AG20443 (cell line): ENCODE measurements at regions not wholly inside any gene's neighbourhood (a gene's known extent, or its start where the extent isn't known, plus 50 kb on each side); places are given as distances from the start of the nearest gene placed in this dataset.
"Not testable (repeated sequence)": the region's sequence is repeated elsewhere in the genome, so short reads cannot be mapped to it uniquely, and the experiment has no call there.

Experiments used
- DNase-seq: peaks from one replicate; pipeline ENCODE4 v3.0.0; 2012; ENCODE audit warnings: low spot score, mixed read lengths

DNA sequence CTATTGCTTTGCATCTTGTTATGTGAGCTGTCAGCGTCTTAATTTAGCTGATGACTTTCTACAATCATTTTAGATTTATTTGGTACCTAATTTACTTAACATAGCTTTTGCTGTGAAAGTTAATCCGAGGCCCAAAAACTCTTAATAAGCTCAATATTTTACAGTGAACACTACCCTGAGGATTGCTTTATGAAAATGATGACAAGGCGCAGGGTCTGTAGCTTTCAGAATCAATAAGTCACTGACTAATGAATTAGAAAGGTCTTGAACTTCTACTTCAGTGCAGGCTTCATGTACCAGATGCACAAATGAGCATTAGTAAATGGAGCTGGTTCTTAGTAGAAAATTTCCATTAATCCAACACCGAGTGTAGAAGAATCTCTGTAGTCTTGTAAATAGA lies 81.4 kb upstream of the ZNF366 start:
- no peak for DNase-seq

DNA sequence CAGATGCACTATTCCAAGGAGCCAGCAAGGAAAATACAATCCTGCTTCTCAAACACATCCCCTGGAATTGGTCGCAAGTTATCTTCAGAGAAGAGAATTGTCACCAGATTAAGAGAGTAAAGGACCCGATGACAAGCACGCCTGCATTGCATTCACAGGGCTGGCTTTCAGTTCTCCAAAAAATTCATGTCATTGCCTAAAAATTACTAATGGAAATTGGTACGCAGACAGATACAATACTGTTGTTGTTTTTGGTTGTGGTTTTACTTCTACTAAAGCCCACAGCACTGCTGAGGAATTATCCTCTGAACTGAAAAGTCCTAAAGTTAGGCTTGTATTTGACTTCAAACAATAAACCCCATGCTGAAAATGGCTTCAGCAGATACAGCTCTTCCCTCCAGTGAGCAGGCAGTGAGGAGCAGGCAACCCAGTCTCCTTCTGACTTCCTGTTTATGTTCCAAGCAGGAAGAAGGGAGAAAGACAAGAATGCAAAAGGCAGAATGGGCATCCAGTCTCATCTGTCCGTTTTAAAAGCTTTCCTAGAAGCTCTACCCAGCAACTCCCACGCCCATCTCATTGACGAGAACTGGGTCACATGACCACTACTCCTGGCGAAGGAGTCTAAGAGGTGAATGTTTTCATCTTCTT lies 80.6 kb upstream of the ZNF366 start:
- no peak for DNase-seq

DNA sequence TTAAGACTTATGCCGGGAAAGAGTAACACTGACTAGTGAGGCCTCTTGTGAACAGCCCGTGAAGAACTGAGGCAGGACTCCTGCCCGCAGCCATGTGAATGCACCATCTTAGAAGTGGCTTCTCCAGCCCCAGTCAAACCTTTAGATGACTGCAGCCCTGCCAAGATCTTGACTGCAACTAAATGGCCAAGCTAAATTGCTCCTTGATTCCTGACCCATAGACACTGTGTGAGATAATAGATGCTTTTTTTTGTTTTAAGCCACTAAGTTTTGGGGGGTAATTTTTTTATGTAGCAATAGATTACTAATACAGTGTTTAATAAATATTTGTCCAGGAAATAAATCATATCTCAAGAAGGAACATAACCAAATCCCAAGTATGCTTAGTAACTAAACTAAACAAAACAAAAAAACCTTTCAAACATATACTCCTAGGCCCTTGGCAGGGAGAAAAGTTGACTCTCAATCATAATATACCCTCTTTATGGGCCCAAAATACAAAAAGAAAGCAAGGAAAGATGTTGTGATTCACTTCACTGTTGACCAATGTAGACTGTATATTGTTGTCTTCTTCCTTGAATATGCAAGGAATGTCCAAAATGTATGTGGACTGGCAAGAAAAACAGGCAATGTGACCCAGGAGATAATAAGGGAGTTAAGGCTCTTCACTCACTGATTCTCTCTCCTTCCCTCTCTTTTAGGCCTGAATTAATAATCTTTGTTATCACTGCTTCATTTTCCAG lies 79.7 kb upstream of the ZNF366 start:
- DNase-seq, result peak; percentile 22

DNA sequence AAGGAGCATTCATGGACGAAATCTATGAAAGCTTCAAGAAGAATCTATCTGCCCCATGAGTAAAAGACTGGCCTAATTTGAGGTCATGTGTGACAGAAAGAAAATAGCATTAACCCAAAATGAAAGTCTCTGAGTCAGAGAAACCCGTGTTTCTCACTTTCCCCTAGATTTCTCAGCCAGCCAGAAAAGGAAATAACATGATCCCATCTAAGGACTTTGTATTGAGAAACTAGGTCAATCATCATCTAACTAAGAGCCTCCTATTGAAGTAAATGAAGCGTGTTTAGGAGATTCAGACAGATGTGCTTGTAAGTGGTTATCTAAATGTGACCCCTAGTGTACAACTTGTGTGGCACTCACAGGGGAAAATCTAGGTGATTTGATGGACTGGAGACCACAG lies 77.3 kb upstream of the ZNF366 start:
- DNase-seq, result peak; percentile 31

DNA sequence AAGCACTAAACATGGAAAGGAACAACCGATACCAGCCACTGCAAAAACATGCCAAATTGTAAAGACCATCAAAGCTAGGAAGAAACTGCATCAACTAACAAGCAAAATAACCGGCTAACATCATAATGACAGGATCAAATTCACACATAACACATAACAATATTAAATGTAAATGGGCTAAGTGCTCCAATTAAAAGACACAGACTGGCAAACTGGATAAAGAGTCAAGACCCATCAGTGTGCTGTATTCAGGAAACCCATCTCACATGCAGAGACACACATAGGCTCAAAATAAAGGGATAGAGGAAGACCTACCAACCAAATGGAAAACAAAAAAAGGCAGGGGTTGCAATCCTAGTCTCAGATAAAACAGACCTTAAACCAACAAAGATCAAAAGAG lies 72.1 kb upstream of the ZNF366 start:
- DNase-seq, result not testable (repeated sequence)

DNA sequence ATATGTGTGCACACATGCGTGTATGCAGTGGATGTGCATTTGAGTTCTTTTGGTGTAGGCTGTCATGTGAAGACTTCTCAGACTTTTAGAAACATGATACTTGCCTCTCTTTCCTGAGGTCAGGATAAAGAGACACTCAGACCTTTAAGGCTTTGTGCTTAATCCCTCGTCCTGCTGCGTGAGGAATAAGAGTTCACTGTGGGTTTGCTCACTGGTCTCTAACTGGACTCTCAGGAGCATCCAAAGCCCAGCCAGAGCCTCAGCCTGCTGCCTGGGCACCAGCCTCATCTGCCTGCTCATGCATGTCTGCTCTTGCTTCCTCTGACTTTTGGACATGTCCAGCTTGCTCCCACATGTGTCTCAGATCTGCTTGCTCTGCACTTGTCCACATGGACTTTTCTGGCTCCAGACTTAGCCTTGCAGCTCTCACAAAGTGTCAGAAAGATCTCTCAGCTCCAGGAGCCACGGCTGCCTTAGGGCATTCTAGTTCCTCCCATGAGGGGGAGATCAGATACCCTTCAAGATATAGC lies 65.1 kb upstream of the ZNF366 start:
- DNase-seq, result peak; percentile 26

DNA sequence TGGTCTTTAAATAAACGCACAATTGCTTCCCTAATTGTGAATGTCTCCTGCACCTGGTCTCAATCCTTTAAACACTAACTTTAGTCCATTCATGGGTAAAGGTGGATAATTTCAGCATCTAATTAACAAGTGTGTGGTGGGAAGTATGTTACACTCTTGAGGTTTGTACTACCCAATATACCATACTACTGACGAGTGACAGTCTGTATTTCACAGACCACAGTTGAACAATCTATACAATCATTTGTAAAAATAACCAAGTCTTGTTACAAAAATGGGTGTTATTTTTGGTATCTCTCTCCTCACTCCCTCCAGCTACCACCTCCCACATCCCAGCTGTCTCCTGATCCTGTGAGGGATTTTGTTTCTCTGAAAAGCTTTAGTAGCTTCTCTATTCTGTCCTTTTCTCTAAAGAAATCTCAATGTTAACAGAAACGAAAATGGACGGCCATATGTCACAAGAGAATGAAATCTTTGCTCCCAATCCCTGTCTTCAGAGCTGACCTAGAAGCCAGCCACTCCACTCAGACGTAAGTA lies 62.3 kb upstream of the ZNF366 start:
- no peak for DNase-seq

DNA sequence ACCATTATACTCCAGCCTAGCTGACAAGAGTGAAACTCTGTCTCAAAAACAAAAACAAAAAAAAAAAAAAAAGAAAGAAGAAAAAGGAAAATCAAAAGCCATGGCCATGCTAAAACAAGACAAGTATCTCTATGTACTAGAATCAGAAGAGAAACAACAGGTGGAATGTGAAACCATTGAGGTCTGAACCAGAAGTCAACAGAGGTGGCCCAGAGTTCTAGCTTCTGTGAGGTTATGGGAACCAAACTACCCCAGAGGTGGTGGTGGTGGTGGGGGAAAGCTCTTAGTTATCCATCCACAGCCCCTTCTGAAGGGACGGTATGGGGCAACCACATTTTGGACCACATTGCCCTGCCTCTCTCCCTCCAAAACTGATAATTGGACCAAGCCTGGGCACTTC lies 59.5 kb upstream of the ZNF366 start:
- DNase-seq, result no peak

DNA sequence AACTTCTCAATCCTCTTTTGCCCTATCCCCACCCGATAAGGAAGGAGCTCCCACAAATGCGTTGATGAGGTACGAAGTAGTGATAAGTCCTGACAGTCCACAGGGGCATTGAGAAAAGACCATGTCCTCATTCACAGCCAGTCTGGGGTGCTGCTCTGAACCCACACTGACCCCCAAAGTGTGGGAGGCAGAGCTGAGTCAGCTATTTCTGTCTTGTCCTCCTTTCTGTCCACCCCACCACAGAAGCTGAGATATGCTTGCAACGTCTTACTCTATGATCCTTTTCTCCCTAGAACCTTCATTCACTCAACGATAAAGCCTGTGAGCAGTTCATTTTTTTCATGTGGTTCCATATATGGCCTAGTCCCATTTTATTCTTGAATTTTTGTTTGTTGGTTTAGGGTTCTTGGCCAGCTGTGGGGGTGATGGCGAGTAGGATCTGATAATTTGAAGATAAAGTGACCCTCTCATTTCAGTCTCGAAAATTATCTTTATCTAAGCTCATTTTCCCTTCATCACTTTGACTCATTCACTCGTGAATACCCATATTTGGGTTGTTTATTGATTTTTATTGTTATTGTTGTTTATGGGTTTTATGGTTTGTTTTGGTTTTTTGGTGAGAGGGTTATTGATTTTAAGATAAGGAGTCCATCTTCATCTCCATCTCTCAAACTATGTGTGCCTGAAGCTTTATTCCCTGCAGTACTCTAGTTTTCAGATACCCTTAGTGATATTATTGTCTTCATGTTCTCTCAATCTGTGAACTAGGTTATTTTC lies 58.5 kb upstream of the ZNF366 start:
- DNase-seq, result no peak

DNA sequence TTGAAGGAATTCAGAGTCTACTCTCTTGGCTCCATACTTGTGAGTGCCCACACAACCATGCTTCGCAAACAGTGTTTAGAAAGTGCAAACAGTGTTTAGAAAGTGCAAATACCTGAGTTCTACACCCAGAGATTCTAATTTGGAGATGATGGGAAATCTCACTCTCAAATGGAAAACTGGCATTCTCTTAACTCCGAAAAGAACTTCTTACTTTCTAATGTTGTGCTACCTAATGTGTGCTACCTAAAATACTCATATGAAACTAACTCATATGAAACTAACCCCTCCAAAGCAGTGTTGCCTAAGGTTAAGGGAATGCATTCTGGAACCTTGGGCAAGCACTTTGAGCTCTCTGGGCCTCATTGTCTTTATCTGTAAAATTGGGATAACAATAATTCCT lies 55.5 kb upstream of the ZNF366 start:
- DNase-seq, result no peak

DNA sequence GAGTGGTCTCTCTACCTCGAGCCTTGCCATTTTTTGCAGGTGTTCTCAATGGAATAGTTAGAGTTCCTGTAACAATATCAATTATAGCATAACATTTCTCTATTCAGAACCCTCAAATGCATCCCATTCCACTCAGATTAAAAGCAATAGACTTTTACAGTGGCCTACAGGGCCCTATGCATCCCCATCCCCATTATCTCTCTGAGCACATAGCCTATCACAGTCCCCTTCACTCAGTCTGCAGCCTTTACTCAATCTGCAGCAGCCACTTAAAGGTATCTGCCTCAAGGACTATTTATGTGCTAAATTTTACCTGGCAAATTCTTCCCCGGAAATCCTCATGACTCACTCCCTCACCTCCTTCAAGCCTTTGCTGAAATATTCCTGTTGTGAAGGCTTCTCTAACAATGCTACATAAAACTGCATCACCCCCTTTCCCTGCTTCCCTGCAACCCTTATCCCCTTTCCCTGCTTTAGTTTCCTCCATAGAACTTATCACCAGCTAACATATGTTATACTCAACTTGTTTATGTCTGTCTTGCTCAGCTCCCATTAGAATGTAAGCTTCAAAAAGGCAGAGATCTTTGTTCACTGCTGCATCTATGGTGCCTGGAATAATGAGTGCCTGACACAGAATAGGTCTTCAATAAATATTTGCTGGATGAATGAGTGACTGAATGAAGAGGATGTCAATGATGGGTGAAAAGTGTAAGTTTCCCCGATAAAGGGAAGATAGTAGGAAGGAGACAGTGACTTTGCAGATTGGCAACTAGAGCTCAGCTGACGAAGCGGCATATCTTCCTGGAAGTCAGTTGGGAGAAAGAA lies 54.1 kb upstream of the ZNF366 start:
- no peak for DNase-seq

DNA sequence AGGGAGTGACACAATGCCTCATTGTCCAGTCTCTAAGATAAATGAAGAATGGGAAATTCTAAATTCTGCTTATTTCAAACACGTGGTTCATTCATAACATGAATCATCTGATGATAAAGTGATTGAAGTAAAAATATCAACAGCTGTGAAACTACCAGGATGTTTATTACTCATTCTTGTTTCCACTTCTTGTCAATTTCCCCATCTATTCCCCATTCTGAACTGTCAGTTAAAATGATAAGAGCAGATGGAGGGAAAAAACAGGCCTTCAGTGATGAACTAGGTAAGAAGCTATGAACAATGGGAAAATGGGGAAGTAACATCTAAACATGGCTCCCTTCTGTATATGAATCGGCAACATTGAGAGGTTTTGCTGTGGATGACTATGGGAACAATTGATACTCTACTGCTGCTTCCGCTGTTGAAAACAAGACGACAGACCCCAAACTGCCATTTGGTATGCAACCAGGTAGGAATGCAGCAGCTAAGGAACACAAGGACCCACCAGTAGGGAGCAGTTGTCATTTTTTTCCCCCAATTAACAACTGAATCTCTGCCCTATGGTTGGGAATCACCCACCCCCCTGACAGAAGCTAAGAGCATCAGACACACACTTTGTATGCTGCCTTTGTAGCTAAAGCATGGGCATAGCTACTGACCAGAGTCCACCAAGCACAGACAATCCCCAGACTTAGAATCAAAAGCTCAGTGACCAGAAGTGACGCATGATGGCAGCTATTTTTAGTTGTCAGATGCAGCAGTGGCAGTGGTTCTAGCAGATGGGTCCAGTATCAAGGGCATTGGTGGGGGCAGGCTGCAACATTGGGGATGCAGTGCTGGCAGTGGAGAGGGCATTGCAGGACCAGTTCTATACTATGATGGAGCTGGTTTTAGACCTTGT lies 52.9 kb upstream of the ZNF366 start:
- no peak for DNase-seq

DNA sequence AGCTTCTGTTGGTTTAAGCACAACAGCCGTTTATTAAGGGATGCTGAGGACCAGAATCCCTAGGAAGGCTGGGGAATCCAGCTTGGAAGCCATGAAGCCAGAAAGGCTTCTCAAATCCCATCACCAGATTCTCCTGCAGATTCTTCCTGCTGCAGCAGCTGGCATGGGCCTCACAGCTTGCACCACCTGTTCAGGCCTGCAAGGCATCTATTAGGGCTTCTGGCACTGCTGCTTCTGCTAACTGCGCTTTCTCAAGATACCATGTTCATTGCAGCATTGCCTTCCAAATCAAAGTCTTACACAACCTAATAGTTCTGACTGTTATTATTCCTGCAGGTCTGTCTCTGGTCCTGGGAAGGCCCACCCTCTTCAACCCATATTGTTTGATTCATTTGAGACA lies 51.2 kb upstream of the ZNF366 start:
- no peak for DNase-seq

DNA sequence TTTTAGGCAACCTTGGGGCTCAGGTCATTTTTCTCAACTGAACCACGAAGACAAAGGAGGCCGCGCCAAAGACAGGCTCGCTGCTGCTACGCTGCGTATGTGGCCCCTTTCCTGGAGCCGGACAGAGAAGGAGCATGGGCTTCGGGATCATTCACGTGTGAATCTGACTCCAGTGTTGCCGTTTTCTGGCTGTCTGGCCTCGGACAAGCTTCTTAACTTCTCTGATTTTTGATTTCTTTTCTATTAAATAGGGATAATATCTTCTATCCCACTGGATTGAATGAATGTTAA lies 50.8 kb upstream of the ZNF366 start:
- no peak for DNase-seq

DNA sequence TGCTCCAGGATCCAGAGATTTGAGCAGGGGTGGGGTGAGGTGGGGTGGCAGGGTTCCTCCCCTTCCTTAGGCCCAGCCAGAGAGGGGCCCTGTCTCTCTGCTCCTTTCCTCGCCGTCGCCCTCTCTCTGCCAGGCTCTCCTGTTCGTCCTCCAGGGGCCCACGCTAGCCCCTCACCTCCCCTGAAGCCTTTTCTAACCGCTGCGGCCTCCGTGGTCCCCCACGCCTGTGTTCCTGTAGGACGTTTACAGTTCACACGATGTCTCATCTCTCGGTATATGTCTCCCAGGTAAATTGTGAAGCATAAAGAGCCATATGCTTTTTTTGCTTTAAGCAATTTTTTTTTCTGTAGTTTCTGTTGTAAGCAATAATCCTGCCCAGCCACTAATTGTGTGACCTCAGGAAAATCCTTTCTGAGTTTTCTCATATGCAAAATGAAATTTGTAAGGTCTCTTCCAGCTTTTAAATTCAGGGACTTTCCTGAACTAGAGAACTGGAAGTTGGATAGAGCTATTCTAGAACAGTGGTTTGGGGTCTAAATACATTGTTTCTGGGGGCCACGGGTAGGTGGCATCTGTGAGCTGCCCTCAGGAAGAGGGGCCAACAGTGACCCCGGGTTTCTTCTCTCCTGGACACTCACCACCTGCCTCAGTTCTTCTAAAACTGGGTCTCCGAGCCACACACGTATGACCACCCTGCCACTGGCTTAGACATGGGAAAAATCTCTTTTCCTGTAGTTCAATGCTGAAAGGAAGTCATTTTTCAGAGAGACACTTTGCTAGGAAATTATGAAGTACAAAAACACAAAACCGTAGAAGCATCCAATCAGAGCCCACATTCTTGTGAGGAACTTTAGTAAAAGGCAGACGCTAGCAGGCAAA lies 50.2 kb upstream of the ZNF366 start:
- DNase-seq, result no peak
